Fibroblast of gingiva (primary cell): ENCODE measurements at regions not wholly inside any gene's neighbourhood (a gene's known extent, or its start where the extent isn't known, plus 50 kb on each side); places are given as distances from the start of the nearest gene placed in this dataset.
"Not testable (repeated sequence)": the region's sequence is repeated elsewhere in the genome, so short reads cannot be mapped to it uniquely, and the experiment has no call there.

Experiments used
- DNase-seq: peaks from one replicate; pipeline ENCODE4 v3.0.0-alpha.2; 2011; ENCODE audit warnings: low read depth

DNA sequence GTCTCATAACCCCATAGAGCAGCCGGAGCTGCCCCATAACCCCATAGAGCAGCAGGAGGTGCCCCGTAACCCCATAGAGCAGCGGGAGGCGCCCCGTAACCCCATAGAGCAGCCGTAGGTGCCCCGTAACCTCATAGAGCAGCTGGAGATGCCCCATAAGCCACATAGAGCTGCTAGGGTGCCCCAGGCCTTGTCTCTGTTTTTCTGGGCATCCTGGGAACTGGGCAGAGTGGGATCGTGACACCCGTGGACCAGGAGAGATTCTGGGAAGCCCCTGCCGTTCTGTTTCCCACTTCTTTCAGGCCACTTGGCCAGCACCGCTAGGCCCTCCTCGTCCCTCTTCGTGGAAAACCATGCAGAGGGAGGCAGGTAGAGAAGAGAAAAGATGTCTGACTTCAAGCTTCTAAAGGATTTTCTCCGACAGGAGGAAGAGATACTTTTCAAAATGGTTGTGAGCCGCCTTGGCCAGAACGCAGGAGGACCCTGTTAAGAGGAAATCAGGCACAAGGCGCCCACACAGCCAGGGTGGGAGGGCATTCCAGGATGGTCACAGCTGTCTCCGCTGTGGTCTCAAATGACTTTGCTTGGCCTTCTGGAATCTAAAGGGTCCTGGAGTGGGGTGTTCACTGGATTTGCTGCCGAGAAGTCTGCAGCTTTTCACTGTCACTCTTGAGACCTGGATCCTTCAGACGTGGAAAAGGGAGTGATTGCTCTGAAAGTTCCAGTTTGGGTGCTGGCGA, 171.8 kb downstream of the NPIPB11 start:
- not testable (repeated sequence) for DNase-seq

DNA sequence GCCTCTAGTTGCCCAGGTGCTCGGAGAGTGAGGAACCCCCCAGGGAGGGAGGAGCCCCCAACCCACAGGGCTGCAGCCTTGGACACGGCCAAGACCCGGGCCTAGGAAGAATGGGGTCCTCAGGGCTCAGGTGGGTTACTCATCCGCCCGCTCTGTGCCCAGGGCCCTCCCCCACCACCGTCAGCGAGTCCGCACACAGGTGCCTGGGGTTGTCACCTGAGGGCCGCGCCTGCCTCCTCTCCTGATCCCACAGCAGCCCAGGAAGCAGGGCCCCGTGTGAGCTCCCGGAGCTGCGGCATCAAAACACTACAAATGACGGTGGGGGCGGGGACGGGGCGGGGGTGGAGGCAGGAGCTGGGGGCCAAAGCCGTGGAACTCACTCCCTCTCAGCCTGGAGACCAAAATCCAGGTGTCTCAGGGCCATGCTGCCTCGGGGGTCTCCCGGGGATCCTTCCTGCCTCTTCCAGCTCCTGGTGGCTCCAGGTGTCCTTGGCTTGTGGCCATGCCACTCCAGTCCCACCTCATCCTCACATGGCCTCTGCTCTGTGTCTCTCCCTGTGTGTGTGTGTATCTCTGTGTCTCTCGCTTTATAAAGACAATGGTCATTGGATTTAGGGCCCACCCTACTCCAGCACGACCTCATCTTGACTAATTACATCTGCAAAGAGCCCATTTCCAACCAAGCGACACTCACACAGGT, 172.7 kb downstream of the NPIPB11 start:
- not testable (repeated sequence) for DNase-seq

DNA sequence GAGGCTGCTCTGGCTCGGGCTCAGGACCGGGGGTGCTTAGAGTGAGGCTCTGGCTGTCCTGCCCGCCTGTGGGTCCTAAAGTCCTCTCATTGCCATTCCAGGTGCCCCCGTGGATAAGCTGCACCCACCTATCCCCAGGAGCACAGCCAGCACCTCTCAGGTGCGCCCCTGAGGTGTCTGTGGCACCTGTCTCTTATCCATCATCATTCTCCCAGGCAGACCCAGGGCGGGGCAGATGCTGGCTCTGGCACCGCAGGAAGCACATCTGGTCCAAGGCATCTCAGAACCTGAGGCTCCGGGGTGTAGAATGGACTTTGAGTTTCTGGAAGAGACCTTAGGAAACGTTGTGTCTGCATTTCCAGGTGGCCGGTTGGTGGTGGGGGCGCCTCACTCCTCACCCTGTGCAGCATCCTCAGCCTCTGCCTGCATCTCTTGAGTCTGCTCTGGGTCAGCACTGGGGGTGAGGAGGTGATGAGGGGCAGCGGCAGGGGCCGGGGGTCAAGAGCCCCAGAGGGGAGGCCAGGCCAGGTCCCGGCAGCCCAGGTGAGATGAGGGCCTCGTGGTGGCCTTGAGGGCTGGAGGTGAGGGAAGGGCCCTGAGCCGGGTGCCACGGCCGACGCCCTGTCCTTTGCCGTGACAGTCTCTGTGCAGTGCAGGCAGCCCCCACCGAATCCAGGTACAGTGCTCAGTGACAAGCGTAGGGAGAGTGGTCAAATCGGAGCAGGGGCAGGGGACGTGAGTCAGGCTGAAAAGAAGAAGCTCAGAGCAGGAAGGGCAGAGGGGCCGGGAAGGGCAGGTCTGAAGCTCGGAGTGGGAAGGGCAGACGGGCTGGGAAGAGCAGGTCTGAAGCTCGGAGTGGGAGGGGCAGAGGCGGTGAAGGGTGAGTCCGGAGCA, 173.5 kb downstream of the NPIPB11 start:
- no peak for DNase-seq

DNA sequence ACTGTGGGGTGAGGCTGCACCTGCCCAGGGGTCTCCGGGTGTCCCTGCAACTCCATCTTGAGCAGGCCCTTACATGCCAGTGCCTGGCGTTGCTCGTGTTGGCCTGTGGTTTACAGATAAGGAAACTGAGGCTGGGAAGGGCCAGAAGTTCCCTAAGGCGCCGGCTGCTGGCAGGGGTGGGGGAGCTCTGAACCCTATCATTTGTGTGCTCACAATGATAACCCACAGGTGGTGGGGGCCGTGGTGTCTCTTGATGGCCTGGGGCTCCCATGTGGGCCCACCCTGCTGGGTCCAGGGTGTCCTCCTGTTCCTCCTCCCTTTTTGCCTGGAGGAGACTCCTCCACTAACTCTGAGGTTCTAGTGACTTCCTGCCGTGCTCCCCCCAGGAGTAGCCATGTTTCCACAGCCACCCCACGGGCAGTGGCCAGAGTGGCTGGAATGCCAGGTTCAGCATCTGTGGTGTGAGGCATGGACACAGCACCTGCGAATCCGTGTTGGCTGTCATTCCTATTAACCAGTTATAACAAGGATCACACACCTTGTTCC, 174.3 kb downstream of the NPIPB11 start:
- not testable (repeated sequence) for DNase-seq

DNA sequence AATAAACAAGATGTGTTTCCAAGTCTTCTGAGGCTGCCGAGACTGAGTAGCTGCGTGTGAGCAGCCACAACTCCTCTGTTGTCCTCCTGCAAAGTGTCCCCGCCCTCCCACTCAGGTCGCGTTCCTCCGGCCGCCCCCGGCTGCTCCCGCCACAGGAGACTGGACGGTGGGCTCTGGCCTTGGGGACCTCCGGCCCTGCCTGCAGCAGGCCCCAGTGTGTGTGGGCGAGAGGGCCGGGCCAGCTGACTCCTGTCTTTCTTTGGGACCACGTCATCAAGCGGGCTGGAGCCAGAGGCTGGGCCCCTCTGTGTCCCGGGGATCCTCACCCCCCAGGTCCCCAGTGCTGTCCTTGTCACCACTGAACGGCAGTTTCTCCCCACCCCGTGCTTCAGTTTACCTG, 175.3 kb downstream of the NPIPB11 start:
- DNase-seq, result no peak

DNA sequence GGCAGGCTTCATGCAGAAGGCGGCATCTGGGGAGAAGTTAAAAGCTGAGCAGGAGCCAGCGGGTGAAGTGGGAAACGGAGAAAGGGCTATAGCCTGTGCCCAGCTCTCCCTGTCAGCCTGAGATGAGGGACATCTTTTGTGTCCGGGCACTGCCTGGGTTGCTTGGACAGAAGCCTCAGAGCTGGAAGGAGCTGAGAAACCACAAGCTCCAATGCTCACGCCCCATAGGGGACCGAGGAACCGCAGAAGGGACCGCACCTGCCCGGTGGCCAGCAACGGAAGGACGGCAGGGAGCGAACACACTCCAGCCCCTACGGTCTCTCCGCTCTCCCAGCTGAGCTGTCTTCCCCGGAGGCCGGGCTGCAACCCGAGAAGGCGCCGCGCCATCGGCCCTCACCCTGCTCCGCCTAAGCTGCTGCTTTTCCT, 175.8 kb downstream of the NPIPB11 start:
- peak; percentile 14 for DNase-seq

DNA sequence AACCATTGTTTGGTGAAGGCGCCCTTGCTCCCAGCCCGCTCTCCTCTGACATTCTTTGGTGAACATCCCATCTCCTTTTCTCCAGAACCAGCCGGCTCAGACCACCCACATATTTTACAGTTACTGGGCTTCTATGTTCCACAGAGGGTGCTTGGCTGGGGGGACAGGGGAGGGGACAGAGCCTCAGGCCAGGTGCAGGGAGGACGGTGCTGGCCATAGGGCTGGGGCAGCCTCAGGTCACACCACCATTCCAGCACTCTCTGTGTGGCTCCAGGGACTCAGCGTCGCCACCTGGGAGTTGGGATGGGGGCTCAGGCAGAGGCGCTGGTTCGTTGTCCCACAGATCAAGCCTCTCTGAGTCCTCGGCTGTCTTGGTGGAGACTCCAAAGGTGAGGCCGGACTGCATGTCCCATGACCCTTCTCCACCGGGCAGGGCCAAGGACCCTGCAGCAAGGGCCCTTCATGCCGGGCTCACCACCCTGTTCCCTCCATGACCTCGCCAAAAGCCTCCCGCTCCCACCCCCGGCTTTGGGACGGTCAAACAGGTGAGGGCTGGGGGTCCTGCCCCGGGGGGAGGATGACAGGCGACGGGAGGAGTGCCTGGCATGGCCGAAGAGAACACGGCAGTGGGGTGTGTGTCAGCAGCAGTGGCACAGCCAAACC, 176.4 kb downstream of the NPIPB11 start:
- DNase-seq, result not testable (repeated sequence)

DNA sequence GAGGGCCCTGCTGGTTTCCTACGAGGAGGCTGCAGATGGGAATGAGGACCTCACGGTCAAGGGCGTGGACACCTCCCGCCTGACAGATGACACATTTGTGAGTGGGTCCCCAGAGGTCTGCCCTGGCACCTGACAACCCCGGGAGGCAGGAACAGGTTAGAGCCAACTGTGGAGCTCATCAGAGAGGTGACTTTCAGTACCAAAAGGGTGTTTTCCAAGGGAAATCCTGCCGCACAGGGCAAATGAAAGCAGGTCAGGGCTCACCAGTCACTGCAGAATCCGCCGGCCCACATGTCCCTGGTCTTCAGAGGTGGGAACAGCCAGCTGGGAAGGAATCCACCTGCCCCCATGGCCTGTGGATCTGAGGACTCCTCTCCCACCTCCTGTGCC, 176.9 kb downstream of the NPIPB11 start:
- not testable (repeated sequence) for DNase-seq

DNA sequence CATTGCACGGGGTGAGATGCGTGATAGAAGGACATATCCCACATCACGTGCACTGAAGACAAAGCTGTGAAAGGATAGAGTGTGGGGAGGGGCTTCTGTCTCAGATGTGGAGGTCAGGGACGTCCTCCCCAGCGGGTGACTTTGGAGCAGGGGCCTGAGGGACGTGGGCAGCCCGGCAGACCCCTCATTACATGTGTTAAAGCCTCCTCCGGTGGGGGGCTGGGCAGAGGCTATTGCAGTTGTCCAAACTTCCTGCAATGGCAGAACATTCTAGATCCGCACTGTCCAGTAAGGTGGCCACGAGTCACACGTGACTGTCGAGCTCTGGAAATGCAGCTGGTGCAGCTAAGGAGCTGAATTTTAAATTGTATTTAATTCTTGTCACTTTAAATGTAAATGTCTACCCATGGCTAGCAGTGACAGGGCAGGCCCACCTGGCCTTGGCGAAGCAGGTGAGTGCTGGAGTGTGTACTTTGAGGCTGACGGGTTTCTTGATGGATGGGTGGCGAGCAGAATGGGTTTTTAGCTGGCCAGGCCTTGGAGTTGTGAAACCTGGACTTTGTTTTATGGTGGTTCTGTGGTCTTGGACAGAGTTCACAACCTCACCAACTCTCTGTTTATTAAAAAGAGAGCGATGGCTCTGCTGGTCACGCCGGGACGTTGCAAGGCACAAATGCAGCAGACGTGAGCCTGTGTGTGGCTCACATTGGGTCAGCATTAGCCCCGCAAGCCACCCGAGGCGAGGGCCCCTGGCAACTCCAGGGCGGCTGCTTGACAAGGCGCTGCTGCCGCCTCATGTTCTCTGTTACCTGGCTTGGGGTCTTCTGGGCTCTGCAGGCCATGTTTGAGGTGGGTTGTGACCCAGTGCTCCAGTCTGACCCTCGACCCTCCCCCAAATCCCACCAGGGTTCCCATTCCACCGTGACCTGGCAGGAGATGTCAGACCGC, 177.6 kb downstream of the NPIPB11 start:
- not testable (repeated sequence) for DNase-seq

DNA sequence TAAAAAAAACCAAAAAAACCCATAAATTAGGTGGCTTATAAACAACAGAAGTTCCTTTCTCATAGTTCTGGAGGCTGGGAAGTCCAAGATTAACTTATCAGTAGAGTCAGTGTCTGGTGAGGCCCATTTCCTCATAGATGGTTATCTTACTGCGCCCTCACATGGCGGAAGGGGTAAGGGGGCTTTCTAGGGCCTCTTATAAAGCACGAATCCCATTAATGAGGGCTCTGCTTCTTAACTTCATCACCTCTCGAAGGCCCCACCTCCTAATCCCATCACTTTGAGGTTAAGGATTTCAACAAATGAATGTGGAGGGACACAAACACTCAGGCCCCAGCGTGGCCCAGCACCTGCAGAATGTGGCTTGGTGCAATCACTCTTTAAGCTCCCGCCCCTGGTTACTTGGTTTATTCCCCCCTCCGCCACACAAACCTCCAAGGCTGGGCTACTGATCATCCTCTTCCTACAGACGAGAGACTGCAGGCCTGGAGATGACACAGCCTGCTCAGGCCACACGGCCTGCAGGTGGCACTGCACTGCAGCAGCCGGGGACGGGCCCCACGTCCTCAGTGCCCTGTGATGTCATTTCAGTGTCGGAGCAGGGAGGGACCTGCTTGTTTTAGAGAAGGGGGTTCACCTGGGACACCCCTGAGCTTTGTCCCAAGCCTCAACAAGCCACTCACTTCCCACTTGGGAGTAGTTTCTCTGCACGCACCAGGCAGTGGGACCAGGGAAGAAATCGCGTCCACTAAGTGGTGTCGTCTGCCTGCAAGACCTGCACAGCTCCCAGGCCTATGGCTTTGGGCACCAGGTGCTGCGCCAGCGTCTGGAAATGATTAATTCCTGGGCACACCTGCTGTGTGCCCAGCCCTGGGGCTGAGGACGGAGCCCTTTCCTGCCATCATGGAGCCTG, 178.5 kb downstream of the NPIPB11 start:
- DNase-seq, result peak; percentile 30

DNA sequence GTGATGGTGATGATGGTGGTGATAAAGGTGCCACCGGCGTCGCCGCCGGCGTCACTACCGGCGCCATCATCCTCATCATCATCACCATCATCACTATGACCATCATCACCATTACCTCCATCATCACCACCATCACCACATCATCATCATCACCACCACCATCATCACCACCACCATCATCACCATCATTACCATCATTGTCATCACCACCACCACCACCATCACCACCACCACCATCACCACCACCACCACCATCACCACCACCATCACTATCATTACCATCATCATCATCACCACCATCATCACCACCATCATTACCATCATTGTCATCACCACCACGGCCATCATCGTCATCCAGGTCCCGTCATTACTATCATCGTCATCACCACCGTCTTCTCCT, 179.7 kb downstream of the NPIPB11 start:
- no peak for DNase-seq

DNA sequence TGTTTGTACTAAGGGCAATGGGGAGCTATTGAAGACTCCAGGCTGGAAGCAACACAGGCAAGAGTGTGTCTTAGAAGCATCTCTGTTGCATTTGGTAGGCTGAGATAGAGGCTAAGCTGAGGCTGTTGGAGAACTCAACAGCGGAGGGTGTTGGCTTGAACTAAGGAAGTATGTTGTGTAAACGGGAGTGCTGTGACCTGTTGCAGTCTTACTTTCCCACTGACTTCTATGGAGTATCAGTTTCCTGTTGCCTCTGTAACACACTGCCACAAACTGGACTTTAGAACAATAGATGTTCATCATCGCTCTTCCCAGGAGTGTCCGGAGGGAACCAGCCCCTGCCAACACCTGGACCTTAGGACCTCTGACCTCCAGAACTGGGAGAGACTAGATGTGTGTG, 181.8 kb downstream of the NPIPB11 start:
- DNase-seq, result not testable (repeated sequence)

DNA sequence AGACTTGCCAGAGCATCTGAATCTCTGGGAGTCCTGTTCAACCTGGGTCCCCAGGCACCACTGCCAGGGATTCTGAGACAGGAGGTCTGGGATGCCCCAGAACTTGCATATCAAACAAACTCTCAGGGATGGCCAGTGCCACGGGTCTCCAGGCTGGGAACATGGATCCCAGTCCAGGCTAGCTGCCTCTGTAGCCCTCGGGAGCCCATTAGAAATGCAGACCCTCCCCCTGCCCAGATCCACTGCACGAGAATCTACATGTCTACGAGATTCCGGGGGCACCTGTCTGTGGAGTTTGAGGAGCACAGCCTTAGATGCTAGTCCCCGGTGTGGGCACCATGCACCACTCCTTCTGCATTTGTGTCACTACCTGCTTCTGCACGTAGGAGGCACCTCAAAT, 183.9 kb downstream of the NPIPB11 start:
- DNase-seq, result not testable (repeated sequence)

DNA sequence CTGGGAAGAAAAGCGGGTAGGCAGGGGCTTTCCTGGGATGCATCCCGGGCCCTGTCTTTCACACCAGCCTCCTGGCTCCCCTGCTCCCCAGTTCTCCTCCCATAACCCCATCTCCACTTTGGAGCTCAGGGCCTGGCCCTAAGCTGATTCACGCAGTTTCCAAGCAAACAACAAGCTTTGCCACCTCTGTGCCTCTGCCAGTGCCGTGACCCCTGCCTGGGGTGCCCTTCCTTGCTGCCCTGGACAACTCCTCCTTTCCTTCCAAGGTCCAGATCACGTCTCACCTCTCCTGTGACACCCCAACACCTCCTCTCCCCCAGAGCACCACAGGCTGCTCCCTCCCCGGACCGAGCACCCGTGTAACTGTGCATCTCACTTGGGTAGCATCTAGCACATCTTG, 184.5 kb downstream of the NPIPB11 start:
- DNase-seq, result not testable (repeated sequence)

DNA sequence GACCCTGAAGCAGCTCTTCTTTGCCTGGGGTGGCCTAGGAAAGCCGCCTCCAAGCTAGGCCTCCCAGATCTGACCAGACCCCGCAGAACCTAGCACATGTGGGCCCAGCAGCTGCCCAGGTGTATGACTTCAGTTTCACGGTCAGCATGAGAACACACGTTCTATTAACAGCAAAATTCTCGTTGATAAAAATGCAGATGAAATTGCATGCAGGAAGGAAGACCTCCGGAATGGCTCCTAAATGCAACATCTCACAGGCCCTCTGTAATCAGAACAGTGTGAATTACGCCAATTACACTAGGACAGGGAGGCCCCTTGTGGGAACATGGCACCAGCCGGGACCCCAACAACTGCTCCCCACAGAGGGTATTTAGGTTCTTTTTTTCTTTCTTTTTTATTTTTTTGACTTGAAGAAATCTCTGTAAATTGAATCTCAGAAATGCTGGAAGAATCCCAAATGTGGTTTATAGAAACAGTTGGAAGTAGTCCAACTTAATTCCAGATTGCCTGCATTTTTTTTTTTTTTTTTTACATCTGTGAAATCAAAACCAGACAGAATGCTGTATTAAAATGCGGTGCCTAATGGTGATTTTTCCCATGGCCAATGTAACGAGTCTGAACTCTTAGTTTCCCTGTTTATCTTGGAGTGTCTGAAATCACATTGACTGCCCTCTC, 185.1 kb downstream of the NPIPB11 start:
- DNase-seq, result peak; percentile 83

DNA sequence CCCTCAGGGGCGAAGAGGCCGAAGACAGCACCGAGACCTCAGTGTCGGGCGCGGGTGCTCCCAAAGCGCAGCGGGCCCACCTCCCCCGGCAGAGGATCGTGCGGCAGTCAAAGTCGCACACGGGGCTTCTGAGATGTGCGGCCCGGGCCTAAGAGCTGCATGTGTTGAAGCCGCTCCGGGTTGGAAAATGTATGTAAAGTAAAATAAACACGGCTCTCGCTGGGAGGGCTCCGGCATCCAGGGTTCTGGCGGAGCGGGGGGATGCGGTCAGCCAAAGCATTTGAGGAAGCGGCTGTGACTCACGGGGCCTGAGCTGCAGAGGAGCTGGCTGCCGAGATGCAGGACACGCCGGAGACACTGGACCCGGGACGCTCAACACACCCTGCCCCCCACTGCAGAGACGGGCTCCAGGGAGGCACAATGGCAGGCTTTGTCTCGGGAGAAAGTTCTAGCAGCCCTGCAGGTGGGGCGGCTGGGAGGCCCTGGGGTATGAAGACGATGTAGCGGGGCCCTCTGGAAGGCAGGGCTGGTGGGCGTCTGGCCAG, 185.8 kb downstream of the NPIPB11 start:
- peak; percentile 92 for DNase-seq

DNA sequence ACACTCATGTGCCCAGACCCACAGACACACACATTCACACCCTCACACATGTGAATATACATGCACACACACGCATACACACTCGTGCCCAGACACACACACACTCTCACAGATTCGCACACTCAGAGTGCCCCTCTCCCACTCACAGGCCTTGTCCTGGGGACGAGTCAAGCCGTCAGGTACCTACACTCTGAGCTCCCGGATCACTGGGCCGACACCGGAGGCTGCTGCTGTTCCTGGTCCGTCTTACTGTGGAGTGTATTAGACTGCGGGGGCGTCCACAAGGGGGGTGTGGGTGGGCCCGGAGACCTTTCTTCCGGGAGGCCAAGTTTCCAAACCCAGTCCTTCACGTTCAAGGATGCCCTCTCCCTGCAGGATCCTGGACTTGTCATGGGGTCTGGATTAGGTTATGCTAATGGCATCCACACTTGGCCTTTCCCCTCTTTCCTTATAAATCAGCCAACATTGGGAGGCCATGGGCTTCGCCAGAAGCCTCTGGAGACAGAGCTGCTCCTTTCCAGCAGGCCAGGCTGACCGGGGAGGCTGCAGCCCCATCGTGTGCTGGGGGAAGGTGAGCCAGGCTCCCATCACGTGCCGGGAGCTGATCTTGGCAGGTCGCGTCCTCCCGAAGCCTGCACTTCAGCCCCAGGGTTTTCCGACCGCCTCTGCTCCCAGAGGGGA, 186.4 kb downstream of the NPIPB11 start:
- peak; percentile 60 for DNase-seq

DNA sequence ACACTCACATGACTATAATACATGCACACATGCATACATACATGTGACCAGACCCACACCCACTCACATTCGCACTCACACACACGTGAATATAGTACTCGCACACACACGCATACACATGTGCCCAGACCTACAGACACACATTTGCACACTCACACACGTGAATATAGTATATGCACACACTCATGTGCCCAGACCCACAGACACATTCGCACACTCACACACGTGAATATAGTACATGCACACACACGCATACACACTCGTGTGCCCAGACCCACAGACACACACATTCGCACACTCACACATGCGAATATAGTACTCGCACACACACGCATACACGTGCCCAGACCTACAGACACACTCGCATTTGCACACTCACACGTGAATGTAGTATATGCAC, 186.9 kb downstream of the NPIPB11 start:
- not testable (repeated sequence) for DNase-seq
